H9 (cell line): ENCODE measurements at regions not wholly inside any gene's neighbourhood (a gene's known extent, or its start where the extent isn't known, plus 50 kb on each side); places are given as distances from the start of the nearest gene placed in this dataset.

ENCODE experiments used
- DNase-seq: peaks from one replicate; pipeline ENCODE4 v3.0.0-alpha.2; 2017
- H2AFZ ChIP-seq: one replicate; pipeline ENCODE4 v1.6.1; 2013; ENCODE audit warnings: mild to moderate bottlenecking, low read length, control low read depth, moderate library complexity
- H2AK5ac ChIP-seq: 2 replicates; pipeline ENCODE4 v1.6.1; 2013; ENCODE audit warnings: low read length, control low read depth, mixed read lengths; ENCODE audit not compliant: insufficient read length
- H2BK120ac ChIP-seq: one replicate; pipeline ENCODE4 v1.6.1; 2013; ENCODE audit warnings: low read depth, mild to moderate bottlenecking, low read length, control low read depth, inconsistent platforms; ENCODE audit not compliant: poor library complexity, severe bottlenecking
- H2BK12ac ChIP-seq: 2 replicates; pipeline ENCODE4 v1.6.1; 2013; ENCODE audit warnings: low read length, control low read depth, mixed read lengths, low read depth; ENCODE audit not compliant: insufficient read length
- H2BK15ac ChIP-seq: 2 replicates; pipeline ENCODE4 v1.6.1; 2013; ENCODE audit warnings: low read depth, low read length, control low read depth
- H2BK20ac ChIP-seq: one replicate; pipeline ENCODE4 v1.6.1; 2013; ENCODE audit warnings: low read depth, mild to moderate bottlenecking, low read length, control low read depth, inconsistent platforms; ENCODE audit not compliant: poor library complexity, severe bottlenecking
- H2BK5ac ChIP-seq: 2 replicates; pipeline ENCODE4 v1.6.1; 2013; ENCODE audit warnings: low read length, control low read depth, mixed read lengths; ENCODE audit not compliant: insufficient read length
- H3K14ac ChIP-seq: 2 replicates; pipeline ENCODE4 v1.6.1; 2013; ENCODE audit warnings: low read length, control low read depth; ENCODE audit not compliant: insufficient read depth
- H3K18ac ChIP-seq: 2 replicates; pipeline ENCODE4 v1.6.1; 2013; ENCODE audit warnings: low read depth, mild to moderate bottlenecking, mixed read lengths, low read length, control low read depth; ENCODE audit not compliant: insufficient read length
- H3K23ac ChIP-seq: 2 replicates; pipeline ENCODE4 v1.6.1; 2013; ENCODE audit warnings: low read length, control low read depth, mixed read lengths, low read depth; ENCODE audit not compliant: insufficient read length
- H3K23me2 ChIP-seq: 2 replicates; pipeline ENCODE4 v1.6.1; 2013; ENCODE audit warnings: low read depth, mild to moderate bottlenecking, mixed read lengths, low read length, control low read depth; ENCODE audit not compliant: insufficient read length, poor library complexity, severe bottlenecking
- H3K27ac ChIP-seq: 2 replicates; pipeline ENCODE4 v1.5.1; 2013; ENCODE audit warnings: low read length, control low read depth, mixed read lengths, low read depth; ENCODE audit not compliant: insufficient read length
- H3K27me3 ChIP-seq: 2 replicates; pipeline ENCODE4 v1.6.1; 2013; ENCODE audit warnings: low read length, control low read depth, inconsistent platforms; ENCODE audit not compliant: insufficient read depth
- H3K4ac ChIP-seq: 2 replicates; pipeline ENCODE4 v1.6.1; 2013; ENCODE audit warnings: low read depth, mild to moderate bottlenecking, control low read depth, inconsistent platforms, low read length, moderate library complexity
- H3K4me1 ChIP-seq: 2 replicates; pipeline ENCODE4 v1.6.1; 2013; ENCODE audit warnings: low read length, control low read depth, inconsistent platforms; ENCODE audit not compliant: insufficient read depth
- H3K4me2 ChIP-seq: 2 replicates; pipeline ENCODE4 v1.6.1; 2013; ENCODE audit warnings: low read length, control low read depth, mixed read lengths; ENCODE audit not compliant: insufficient read length, insufficient read depth
- H3K56ac ChIP-seq: 2 replicates; pipeline ENCODE4 v1.6.1; 2013; ENCODE audit warnings: low read depth, mild to moderate bottlenecking, mixed read lengths, low read length, control low read depth; ENCODE audit not compliant: insufficient read length
- H3K79me1 ChIP-seq: 2 replicates; pipeline ENCODE4 v1.6.1; 2013; ENCODE audit warnings: low read depth, mild to moderate bottlenecking, moderate library complexity, low read length, control low read depth, inconsistent platforms; ENCODE audit not compliant: insufficient read depth, poor library complexity, severe bottlenecking
- H3K79me2 ChIP-seq: 2 replicates; pipeline ENCODE4 v1.6.1; 2013; ENCODE audit warnings: low read length, control low read depth, inconsistent platforms; ENCODE audit not compliant: insufficient read depth
- H3K9ac ChIP-seq: 2 replicates; pipeline ENCODE4 v1.6.1; 2013; ENCODE audit warnings: low read length, control low read depth, mixed read lengths; ENCODE audit not compliant: insufficient read length; ENCODE audit errors: extremely low read depth
- H3K9me3 ChIP-seq: one replicate; pipeline ENCODE4 v1.6.1; 2013; ENCODE audit warnings: low read depth, low read length, inconsistent platforms; ENCODE audit not compliant: control insufficient read depth
- H3T11ph ChIP-seq: one replicate; pipeline ENCODE4 v1.6.1; 2013; ENCODE audit warnings: mild to moderate bottlenecking, low read length, control low read depth, inconsistent platforms
- H4K20me1 ChIP-seq: one replicate; pipeline ENCODE4 v1.6.1; 2013; ENCODE audit not compliant: control insufficient read depth, insufficient read length, insufficient read depth
- H4K5ac ChIP-seq: 2 replicates; pipeline ENCODE4 v1.6.1; 2013; ENCODE audit warnings: low read depth, mild to moderate bottlenecking, mixed read lengths, low read length, control low read depth; ENCODE audit not compliant: insufficient read length
- H4K8ac ChIP-seq: replicated peaks from 2 replicates; pipeline ENCODE4 v1.6.1; 2013; ENCODE audit warnings: low read length, control low read depth, mixed read lengths, low read depth; ENCODE audit not compliant: insufficient read length
- H4K91ac ChIP-seq: 2 replicates; pipeline ENCODE4 v1.6.1; 2013; ENCODE audit warnings: low read depth, mild to moderate bottlenecking, moderate library complexity, mixed read lengths, low read length, control low read depth; ENCODE audit not compliant: insufficient read length
- H3K27ac Mint-ChIP-seq, 3 experiments: 2 replicates in 2 of 3; 3 replicates in 1 of 3; pipeline ENCODE4 v1.8.0; 2020 to 2021; ENCODE audit warnings: mixed read lengths in 3 of 3, mild to moderate bottlenecking in 1 of 3, moderate library complexity in 1 of 3
- H3K27me3 Mint-ChIP-seq: 2 replicates; pipeline ENCODE4 v1.8.0; 2021; ENCODE audit warnings: low read depth, mild to moderate bottlenecking, moderate library complexity, mixed read lengths
- H3K36me3 Mint-ChIP-seq, 3 experiments: 2 replicates in 2 of 3; 3 replicates in 1 of 3; pipeline ENCODE4 v1.8.0; 2020 to 2021; ENCODE audit warnings: low read depth in 3 of 3, mixed read lengths in 3 of 3; ENCODE audit not compliant: insufficient read depth in 1 of 3
- H3K4me1 Mint-ChIP-seq, 2 experiments: 2 replicates each; pipeline ENCODE4 v1.8.0; 2020; ENCODE audit warnings: mixed read lengths in 2 of 2
- H3K4me3 Mint-ChIP-seq, 2 experiments: 2 replicates in 1 of 2; 3 replicates in 1 of 2; pipeline ENCODE4 v1.8.0; 2020 to 2021; ENCODE audit warnings: mild to moderate bottlenecking in 2 of 2, mixed read lengths in 2 of 2, moderate library complexity in 1 of 2
- H3K9me3 Mint-ChIP-seq, 2 experiments: 2 replicates in 1 of 2; 3 replicates in 1 of 2; pipeline ENCODE4 v1.8.0; 2020; ENCODE audit warnings: mild to moderate bottlenecking in 2 of 2, mixed read lengths in 2 of 2, moderate library complexity in 1 of 2
- CTCF ChIP-seq: fragments of 200-600 bp; sonication (generic); conservative IDR thresholded peaks from 3 replicates; pipeline ENCODE4 v1.8.0; 2021; ENCODE audit warnings: antibody characterized with exemption, mild to moderate bottlenecking
- WGBS: extraction: QIAGEN DNeasy Blood & Tissue Kit; methylation state at CpG from one replicate; pipeline ENCODE4 v1.1.7; 2013; ENCODE audit warnings: missing lambda C conversion rate, low lambda C conversion rate, mixed read lengths; ENCODE audit not compliant: insufficient read length; ENCODE audit errors: extremely low coverage; 5-methylcytosine and 5-hydroxymethylcytosine counted together

GRCh38 chr5:175328687-175329086 lies 115.3 kb downstream of the DRD1 start:
- Mint-ChIP-seq H3K27ac (peak overlapping the region in 1 of 3 experiments; percentile 60; a peak in 2 of 7 replicates), H3K4me1 (peaks cover 9 to 13% of the 10 kb centered on the region in 2 experiments), H3K4me3 (no peak overlapping the region), H3K36me3 (no peaks in the 10 kb centered on the region), H3K27me3 (no peaks in the 10 kb centered on the region), H3K9me3 (no peaks in the 10 kb centered on the region; a peak in 1 of 5 replicates)
- Histone ChIP-seq H3K14ac (no peak overlapping the region), H2BK20ac (no peak overlapping the region), H3K79me2 (no peaks in the 10 kb centered on the region), H3K27me3 (no peaks in the 10 kb centered on the region), H3K4me1 (no peaks in the 10 kb centered on the region; the same call in 1 of the 2 replicates), H3K4ac (no peak overlapping the region), H2AFZ (no peak overlapping the region), H2BK12ac (no peak overlapping the region), H2BK120ac (no peak overlapping the region), H3K9me3 (no peaks in the 10 kb centered on the region), H3K56ac (no peak overlapping the region), H3K79me1 (no peaks in the 10 kb centered on the region), H2AK5ac (no peak overlapping the region), H3K18ac (no peak overlapping the region), H3K23me2 (no peaks in the 10 kb centered on the region), H3K4me2 (no peak overlapping the region), H2BK15ac (no peak overlapping the region), H2BK5ac (no peak overlapping the region), H3K9ac (no peak overlapping the region), H3T11ph (no peak overlapping the region), H4K20me1 (no peaks in the 10 kb centered on the region), H4K5ac (no peak overlapping the region), H3K23ac (no peak overlapping the region), H3K27ac (no peak overlapping the region), H4K8ac (no peak overlapping the region), H4K91ac (no peak overlapping the region)
- no CpG with 5 or more reads among the region's 3 CpGs for WGBS
- DNase-seq: no peak
- TF ChIP-seq CTCF: no peak
